Neural progenitor cell (in vitro differentiated cells): ENCODE measurements at regions not wholly inside any gene's neighbourhood (a gene's known extent, or its start where the extent isn't known, plus 50 kb on each side); places are given as distances from the start of the nearest gene placed in this dataset.
A peak's percentile ranks its signal among the peaks of the same experiment; 100 is the strongest.

ENCODE experiments used
- DNase-seq: peaks from one replicate; pipeline ENCODE4 v3.0.0-alpha.2; 2016; ENCODE audit warnings: low spot score
- H2AFZ ChIP-seq: fragments of 200-600 bp; sonication (generic); replicated peaks from 2 replicates; pipeline ENCODE4 v1.6.1; 2016; ENCODE audit warnings: antibody characterized with exemption
- H3F3A ChIP-seq: fragments of 200-600 bp; sonication (generic); 2 replicates; pipeline ENCODE4 v1.6.1; 2016; ENCODE audit warnings: antibody characterized with exemption, low read depth
- H3K27ac ChIP-seq: fragments of 200-600 bp; sonication (generic); 2 replicates; pipeline ENCODE4 v1.5.1; 2016; ENCODE audit warnings: mild to moderate bottlenecking
- H3K27me3 ChIP-seq: fragments of 200-600 bp; sonication (generic); 2 replicates; pipeline ENCODE4 v1.6.1; 2016; ENCODE audit warnings: mild to moderate bottlenecking, moderate library complexity
- H3K36me3 ChIP-seq: fragments of 200-600 bp; sonication (generic); 2 replicates; pipeline ENCODE4 v1.5.1; 2016
- H3K4me1 ChIP-seq: fragments of 200-600 bp; sonication (generic); 2 replicates; pipeline ENCODE4 v1.6.1; 2016; ENCODE audit warnings: mixed run types
- H3K4me2 ChIP-seq: fragments of 200-600 bp; sonication (generic); 2 replicates; pipeline ENCODE4 v1.6.1; 2016
- H3K4me3 ChIP-seq: fragments of 200-600 bp; sonication (generic); 2 replicates; pipeline ENCODE4 v1.5.1; 2016
- H3K79me2 ChIP-seq: fragments of 200-600 bp; sonication (generic); 2 replicates; pipeline ENCODE4 v1.6.1; 2016; ENCODE audit warnings: low read depth
- H3K9ac ChIP-seq: fragments of 200-600 bp; sonication (generic); 2 replicates; pipeline ENCODE4 v1.6.1; 2016
- H3K9me3 ChIP-seq: fragments of 200-600 bp; sonication (generic); 2 replicates; pipeline ENCODE4 v1.5.1; 2016; ENCODE audit warnings: low read depth
- H4K20me1 ChIP-seq: fragments of 200-600 bp; sonication (generic); 2 replicates; pipeline ENCODE4 v1.6.1; 2016; ENCODE audit warnings: low read depth
- H3K27ac Mint-ChIP-seq: 3 replicates; pipeline ENCODE4 v1.8.0; 2021; ENCODE audit warnings: mixed read lengths
- H3K27me3 Mint-ChIP-seq: 2 replicates; pipeline ENCODE4 v1.8.0; 2022; ENCODE audit warnings: low read depth, mild to moderate bottlenecking, inconsistent platforms, moderate library complexity, mixed read lengths; ENCODE audit not compliant: insufficient read depth
- H3K36me3 Mint-ChIP-seq: 3 replicates; pipeline ENCODE4 v1.8.0; 2021; ENCODE audit warnings: mixed read lengths
- H3K4me1 Mint-ChIP-seq: 3 replicates; pipeline ENCODE4 v1.8.0; 2021; ENCODE audit warnings: mixed read lengths
- H3K4me3 Mint-ChIP-seq: 3 replicates; pipeline ENCODE4 v1.8.0; 2021; ENCODE audit warnings: mild to moderate bottlenecking, moderate library complexity, mixed read lengths
- H3K9me3 Mint-ChIP-seq: 3 replicates; pipeline ENCODE4 v1.8.0; 2020; ENCODE audit warnings: mixed read lengths
- EZH2 ChIP-seq: fragments of 200-600 bp; sonication (generic); IDR thresholded peaks from 2 replicates; pipeline ENCODE4 v1.6.1; 2017; ENCODE audit warnings: antibody characterized with exemption, mild to moderate bottlenecking, moderate library complexity
- EZH2phosphoT487 ChIP-seq: fragments of 200-600 bp; sonication (generic); IDR thresholded peaks from 2 replicates; pipeline ENCODE4 v1.6.1; 2017; ENCODE audit warnings: antibody characterized with exemption
- TF ChIP-seq, protein P1 (sequence below): fragments of 200-600 bp; sonication (generic); IDR thresholded peaks from 2 replicates; pipeline ENCODE4 v1.5.1; 2017; ENCODE audit warnings: antibody characterized with exemption, mild to moderate bottlenecking

DNA sequence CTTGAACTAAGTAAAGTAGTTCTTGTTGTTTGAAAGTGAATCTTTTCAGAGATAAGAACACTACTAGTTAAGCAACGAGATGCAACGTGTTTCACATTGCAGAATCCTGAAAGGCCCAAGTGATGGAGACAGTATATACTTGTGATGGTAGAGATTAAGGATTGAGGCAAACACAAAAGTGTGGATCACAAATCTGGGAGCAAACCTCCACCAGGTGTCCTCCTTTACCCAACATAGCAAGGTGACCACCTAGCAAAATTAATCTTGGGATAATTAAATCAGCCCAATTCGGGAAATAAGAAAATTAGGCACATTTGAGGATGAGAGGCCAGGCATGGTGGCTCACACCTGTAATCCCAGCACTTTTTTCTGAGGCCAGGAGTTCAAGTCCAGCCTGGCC, 563.9 kb downstream of the DACH1 start:
- Histone ChIP-seq H3K4me1 (peaks cover 29% of the 10 kb centered on the region), H3K9ac (no peak overlapping the region), H3K27ac (no peak overlapping the region), H3F3A (no peaks in the 10 kb centered on the region), H3K4me3 (no peak overlapping the region), H3K27me3 (no peaks in the 10 kb centered on the region), H3K9me3 (no peaks in the 10 kb centered on the region), H3K36me3 (no peaks in the 10 kb centered on the region), H3K4me2 (no peak overlapping the region), H2AFZ (no peak overlapping the region), H3K79me2 (no peaks in the 10 kb centered on the region), H4K20me1 (no peaks in the 10 kb centered on the region)
- Mint-ChIP-seq H3K27me3 (peaks cover 3% of the 10 kb centered on the region), H3K27ac (no peak overlapping the region), H3K4me3 (no peak overlapping the region), H3K36me3 (peaks cover 3% of the 10 kb centered on the region), H3K4me1 (peaks cover 27% of the 10 kb centered on the region), H3K9me3 (peaks cover 9% of the 10 kb centered on the region)
- no peak for DNase-seq
- TF ChIP-seq EZH2phosphoT487 = no peak
- TF ChIP-seq, protein P1, sequence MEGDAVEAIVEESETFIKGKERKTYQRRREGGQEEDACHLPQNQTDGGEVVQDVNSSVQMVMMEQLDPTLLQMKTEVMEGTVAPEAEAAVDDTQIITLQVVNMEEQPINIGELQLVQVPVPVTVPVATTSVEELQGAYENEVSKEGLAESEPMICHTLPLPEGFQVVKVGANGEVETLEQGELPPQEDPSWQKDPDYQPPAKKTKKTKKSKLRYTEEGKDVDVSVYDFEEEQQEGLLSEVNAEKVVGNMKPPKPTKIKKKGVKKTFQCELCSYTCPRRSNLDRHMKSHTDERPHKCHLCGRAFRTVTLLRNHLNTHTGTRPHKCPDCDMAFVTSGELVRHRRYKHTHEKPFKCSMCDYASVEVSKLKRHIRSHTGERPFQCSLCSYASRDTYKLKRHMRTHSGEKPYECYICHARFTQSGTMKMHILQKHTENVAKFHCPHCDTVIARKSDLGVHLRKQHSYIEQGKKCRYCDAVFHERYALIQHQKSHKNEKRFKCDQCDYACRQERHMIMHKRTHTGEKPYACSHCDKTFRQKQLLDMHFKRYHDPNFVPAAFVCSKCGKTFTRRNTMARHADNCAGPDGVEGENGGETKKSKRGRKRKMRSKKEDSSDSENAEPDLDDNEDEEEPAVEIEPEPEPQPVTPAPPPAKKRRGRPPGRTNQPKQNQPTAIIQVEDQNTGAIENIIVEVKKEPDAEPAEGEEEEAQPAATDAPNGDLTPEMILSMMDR = peak; percentile 38
- no peak for TF ChIP-seq EZH2

DNA sequence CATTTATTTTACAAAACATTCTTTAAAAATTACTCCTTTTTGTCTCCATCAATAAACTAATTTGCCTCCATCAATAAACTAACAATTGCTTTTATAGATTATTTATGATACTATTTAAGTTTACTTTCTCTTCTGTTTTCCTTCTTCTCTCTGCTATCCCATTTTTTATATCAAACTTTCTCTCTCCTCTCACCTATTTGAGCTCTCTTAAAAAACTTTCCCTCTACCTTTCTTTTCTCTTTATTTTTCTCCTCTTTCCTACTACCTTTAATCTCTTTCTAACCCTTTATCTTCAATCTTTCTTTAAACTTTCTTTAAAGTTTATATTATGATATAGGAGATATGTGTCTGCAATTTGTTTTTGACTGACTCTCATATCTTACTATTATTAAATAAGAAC, 566.4 kb downstream of the DACH1 start:
- H2AFZ ChIP-seq = no peak overlapping the region
- Mint-ChIP-seq H3K4me3 (no peak overlapping the region), H3K9me3 (peaks cover 11% of the 10 kb centered on the region), H3K36me3 (peaks cover 3% of the 10 kb centered on the region), H3K27me3 (peaks cover 3% of the 10 kb centered on the region), H3K27ac (no peak overlapping the region), H3K4me1 (peaks cover 13% of the 10 kb centered on the region)
- H3K27ac ChIP-seq = no peak overlapping the region
- no peak overlapping the region for H3K4me3 ChIP-seq
- H3K27me3 ChIP-seq = no peaks in the 10 kb centered on the region
- H3K9me3 ChIP-seq = no peaks in the 10 kb centered on the region
- H4K20me1 ChIP-seq = no peaks in the 10 kb centered on the region
- no peaks in the 10 kb centered on the region for H3K36me3 ChIP-seq
- TF ChIP-seq EZH2 (no peak), EZH2phosphoT487 (no peak)
- TF ChIP-seq, protein P1 = no peak
- H3K9ac ChIP-seq = no peak overlapping the region
- no peak for DNase-seq
- H3K79me2 ChIP-seq = no peaks in the 10 kb centered on the region
- no peaks in the 10 kb centered on the region for H3F3A ChIP-seq
- peaks cover 11% of the 10 kb centered on the region for H3K4me1 ChIP-seq
- no peak overlapping the region for H3K4me2 ChIP-seq

DNA sequence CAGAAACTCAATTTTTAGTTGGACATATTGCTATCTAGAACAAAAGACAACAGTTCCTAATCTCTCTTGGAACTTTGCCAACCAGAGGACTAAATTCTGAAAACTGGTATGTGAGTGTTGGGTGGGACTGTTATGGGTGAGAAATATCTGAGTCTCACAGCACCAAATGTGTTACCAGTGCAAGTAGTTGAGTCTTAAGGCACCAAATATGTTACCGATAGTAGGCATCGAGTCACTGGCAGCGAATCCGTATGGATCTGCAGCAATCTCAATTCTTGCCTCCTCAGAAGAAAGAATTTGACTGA, 575.2 kb downstream of the DACH1 start:
- no peak overlapping the region for H3K27ac Mint-ChIP-seq
- H3K9me3 ChIP-seq = no peaks in the 10 kb centered on the region
- H3K36me3 ChIP-seq = no peaks in the 10 kb centered on the region
- no peaks in the 10 kb centered on the region for H3K79me2 ChIP-seq
- H3K4me2 ChIP-seq = no peak overlapping the region
- no peaks in the 10 kb centered on the region for H3K27me3 Mint-ChIP-seq
- no peaks in the 10 kb centered on the region for H3F3A ChIP-seq
- no peaks in the 10 kb centered on the region for H3K27me3 ChIP-seq
- peaks cover 2% of the 10 kb centered on the region for H3K9me3 Mint-ChIP-seq
- DNase-seq = no peak
- no peak overlapping the region for H2AFZ ChIP-seq
- TF ChIP-seq EZH2 = no peak
- TF ChIP-seq EZH2phosphoT487 = no peak
- TF ChIP-seq, protein P1 = no peak
- no peak overlapping the region for H3K4me3 Mint-ChIP-seq
- H3K36me3 Mint-ChIP-seq = no peaks in the 10 kb centered on the region
- H3K4me3 ChIP-seq = no peak overlapping the region
- peaks cover 10% of the 10 kb centered on the region for H3K4me1 Mint-ChIP-seq
- no peak overlapping the region for H3K27ac ChIP-seq
- no peaks in the 10 kb centered on the region for H4K20me1 ChIP-seq
- H3K9ac ChIP-seq = no peak overlapping the region
- peaks cover 11% of the 10 kb centered on the region for H3K4me1 ChIP-seq
